Neural progenitor cell (in vitro differentiated cells): ENCODE measurements at regions not wholly inside any gene's neighbourhood (a gene's known extent, or its start where the extent isn't known, plus 50 kb on each side); places are given as distances from the start of the nearest gene placed in this dataset.

Source experiments
- CTCF ChIP-seq: fragments of 200-600 bp; sonication (generic); IDR thresholded peaks from 2 replicates; pipeline ENCODE4 v1.5.1; 2017; ENCODE audit warnings: antibody characterized with exemption, mild to moderate bottlenecking
- EZH2 ChIP-seq: fragments of 200-600 bp; sonication (generic); IDR thresholded peaks from 2 replicates; pipeline ENCODE4 v1.6.1; 2017; ENCODE audit warnings: antibody characterized with exemption, mild to moderate bottlenecking, moderate library complexity
- EZH2phosphoT487 ChIP-seq: fragments of 200-600 bp; sonication (generic); IDR thresholded peaks from 2 replicates; pipeline ENCODE4 v1.6.1; 2017; ENCODE audit warnings: antibody characterized with exemption

- TF ChIP-seq CTCF (no peak), EZH2 (no peak), EZH2phosphoT487 (no peak)
Measured at GRCh38 chr11:130553306-130553705, 104.9 kb downstream of the ADAMTS15 start.
